Activated CD8-positive, alpha-beta memory T cell treated with anti-CD3 and anti-CD28 coated beads, Interleukin-2, amount 50 U/mL, for 1 hour (primary cell): ENCODE measurements at regions not wholly inside any gene's neighbourhood (a gene's known extent, or its start where the extent isn't known, plus 50 kb on each side); places are given as distances from the start of the nearest gene placed in this dataset.

ENCODE experiments used
- DNase-seq: peaks from one replicate; pipeline ENCODE4 v3.0.0-alpha.2; 2020; ENCODE audit errors: extremely low read depth

DNA sequence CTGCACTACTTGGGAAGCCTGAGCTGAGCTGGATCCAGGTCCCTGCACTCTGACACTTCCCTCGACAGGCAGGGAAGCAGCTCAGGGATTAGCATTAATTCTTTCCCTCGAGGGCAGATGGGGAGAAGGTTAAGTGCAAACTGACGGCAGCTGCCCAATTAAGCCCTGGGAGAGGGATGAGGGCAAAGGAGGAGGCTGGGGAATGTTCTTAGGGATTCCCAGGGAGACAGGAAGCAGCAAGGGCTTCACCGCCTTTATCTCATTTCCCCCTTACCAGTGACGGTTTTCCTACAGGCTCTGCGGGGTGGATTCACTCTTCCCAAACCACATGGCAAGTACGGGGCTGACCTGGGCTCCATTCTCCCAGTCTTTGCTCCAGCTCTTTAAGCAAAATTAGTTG is 519.0 kb upstream of the PROK2 start:
- no peak for DNase-seq

DNA sequence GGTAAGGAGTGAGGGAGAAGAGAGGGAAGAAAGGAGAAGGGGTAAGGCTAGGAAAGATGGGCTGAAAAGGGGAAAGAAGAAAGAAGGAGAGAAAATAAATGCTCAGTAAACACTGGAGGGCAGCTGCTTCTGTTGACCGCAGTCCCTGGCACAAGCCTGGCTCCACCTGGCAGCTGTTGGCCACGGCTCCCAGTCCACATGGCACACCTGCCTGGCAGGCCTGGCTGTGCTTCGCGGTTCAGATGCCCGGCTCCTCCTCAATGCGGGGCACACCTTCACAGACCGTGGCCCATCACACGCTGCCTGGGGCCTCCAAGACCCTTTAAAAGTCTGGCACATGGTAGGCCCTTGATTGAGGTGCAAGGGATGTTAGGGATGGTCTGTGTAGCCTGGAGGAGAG is 516.8 kb upstream of the PROK2 start:
- DNase-seq, result no peak

DNA sequence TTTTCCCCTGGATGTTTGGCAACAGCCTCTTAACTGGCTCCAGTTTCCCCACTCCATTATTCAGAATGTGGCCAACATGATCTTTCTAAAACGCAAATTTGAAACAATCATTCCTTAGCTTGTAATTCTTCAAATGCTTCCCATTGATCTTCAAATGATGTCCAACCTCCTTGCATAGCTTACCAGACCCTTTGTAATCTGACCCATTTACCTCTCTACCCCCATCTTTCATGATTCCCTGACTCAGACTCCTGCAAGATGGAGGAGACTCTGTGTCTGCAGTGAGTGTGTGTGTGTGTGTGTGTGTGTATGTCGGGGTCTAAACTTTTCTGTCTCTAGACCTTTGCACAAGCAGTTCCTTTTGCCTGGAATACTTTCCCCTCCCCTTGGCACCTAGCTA is 515.7 kb upstream of the PROK2 start:
- no peak for DNase-seq

DNA sequence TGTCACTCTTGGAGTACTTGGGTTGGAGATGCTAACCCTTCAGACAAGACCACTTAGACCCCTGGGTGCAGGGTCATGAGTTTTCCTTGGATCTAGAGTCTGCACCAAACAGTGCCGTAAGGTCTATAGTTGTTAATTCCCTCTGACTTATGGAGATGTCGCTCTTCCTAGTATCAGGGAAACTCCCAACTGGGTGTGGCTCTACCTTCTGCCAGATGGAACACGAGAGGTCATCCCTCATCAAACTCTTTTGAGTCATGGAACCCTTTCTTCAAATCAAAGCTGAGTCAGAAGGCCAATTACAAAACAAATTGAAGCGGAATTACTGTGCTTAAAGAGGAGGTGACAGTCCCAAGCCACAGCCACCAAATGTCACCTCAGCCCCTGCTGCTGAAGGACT is 514.9 kb upstream of the PROK2 start:
- DNase-seq, result no peak

DNA sequence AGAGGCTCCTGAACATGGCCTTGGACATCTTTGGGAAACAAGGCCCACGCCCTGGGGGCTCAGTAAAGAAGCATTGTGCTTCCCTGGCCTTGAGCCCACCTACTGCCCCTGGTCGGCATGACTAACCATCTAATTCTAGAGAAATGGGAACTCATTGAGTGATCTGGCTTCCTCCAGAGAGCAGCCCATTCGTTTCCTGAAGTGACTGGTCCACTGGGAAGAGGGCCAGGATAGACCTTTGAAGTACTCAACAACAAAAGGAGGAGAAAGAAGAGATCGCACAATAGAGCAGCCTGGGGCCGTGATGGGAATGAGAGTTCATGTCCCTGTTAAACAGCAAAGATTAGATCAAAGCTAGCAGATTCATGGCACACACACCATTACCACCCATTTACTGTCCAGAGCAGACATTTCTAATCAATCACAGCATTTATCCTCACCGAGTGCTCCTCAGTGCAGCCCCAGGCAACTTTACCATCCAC is 514.4 kb upstream of the PROK2 start:
- no peak for DNase-seq

DNA sequence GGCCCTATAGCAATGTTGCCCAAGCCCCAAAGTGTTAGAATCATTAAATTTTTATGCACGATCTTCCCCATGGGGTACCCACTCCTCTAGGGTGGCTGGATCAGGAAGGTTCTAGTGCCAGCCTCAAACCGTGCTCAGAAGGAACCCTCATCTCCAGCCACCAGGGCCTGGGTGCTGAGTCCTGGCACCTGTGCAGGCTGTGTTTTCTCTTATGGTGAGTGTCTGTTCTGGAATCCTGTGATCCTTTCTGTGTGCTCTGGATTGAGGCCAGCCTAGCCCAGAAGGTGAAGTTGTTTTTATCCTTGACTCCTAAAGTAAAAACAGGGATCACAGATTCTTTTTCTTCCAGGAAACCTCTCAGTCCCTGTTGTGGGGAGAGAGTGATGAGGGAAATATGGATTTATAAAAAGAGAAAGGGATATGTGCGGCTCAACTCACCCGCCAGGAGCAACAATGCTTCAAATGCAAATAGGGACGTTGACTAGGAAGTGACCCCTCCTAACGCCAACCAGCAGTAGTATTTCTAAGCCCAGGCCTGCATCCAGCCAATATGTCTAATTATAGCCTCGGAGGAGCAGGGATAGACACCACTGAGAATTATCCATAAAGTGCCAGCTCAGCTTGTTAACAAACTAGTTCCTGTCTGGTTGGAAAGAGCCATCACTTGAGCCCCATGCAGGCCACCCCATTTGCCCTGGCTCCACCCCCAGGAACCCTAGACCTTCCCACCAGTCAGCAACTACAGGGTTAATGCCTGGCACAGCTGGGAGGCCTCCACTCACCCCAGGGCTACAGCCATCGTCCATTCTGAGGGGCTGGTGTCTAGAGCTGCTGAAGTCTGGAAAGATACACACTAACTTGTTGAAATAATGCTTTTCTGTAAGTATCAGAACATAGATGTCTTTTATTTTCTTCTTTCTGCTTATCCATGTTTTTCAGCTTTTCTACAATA is 513.5 kb upstream of the PROK2 start:
- DNase-seq, result no peak

DNA sequence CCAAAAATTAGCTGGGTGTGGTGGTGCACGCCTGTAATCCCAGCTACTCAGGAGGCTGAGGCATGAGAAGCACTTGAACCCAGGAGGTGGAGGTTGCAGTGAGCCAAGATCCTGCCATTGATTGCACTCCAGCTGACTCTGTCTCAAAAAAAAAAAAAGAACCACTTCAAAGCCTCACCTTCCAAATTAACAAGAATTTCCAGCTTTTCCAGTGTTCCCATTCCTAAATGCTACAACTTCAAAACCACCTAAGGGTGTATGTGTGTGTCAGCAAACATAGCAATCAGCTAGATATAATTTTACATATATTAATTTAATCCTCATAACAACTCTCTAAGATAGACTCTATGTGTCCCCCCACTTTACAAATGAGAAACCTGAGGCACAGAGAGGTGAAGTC is 512.5 kb upstream of the PROK2 start:
- DNase-seq, result no peak

DNA sequence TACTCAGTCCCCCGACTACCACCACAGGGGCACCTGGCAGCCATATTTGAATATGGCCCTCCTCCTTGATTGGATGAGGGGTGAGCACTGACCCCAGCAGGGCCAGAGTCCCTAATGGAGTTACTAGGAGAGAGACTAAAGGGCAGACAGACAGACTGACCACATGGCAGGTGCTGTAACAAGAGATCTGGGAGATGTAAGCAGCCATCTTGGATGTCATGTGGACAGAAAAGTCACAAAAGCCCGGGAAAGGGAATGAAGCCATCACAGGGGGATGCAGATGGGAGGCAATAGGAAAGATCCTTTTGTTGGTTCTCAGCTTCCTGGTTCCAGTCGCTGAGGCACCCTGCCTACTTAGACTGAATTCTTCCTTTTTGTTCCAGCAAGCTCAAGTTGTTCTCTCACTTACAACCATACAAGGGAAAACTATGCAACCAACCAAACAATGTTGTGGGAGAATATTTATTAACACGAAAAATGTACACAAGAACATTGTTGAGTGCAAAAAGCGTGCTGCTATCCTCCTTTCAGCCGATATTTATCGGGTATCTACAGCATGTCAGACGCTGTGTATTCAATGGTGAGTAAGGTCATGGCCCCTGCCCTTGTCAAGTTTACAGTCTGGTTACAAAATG is 511.6 kb upstream of the PROK2 start:
- no peak for DNase-seq

DNA sequence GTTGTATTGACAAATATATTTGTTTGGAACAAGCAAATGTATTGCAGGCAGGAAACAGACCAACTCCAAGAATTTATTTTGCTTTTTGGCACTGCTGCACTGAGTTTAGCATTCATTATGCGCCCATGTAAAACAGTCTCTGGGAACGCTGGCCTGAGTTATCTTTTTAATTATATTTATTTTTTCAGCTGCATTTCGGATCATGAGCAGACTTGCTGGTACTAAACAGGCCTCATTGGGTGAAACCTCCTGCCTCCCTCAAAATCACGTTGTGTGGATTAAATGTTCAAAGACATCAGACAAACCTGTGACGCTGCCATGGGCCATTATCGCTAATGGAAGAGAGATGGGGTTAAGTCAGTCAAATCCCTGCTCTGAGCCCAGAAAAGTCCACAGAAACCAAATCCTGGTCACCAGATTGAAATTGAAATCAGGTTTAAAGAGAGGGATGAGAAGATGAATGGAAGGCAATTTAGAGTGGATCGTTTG is 511.1 kb upstream of the PROK2 start:
- DNase-seq, result no peak

DNA sequence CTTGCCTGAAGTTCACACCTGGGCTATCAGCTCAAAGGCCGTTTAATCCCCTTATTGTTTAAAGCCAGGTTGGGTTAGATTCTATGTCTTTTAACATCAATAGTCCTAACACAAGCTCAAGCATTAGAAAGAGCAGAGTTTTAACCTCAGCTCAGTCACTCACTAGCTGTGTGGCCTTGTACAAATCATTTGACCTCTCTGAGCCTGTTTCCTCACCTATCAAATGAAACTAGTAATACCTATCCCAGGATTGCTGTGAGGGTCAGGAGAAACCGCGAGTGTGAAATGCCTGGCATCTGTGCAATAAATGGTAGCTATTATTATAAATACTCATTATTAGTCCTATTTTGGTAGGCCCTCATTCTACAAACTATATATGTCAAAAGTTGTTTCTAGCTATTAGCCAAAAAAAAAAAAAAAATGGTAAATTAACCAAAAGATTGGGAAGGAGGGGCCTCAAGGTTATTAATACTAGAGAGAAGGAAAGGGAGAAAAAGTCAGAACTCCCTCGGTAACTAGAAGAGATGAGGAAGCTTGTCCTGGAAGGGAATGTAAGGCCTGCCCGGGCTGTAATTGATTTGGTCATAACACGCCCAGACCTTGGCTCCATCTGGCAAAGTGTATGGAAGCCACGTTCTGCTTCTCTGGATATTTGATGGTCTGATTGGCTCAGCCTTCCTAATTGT is 510.5 kb upstream of the PROK2 start:
- no peak for DNase-seq

DNA sequence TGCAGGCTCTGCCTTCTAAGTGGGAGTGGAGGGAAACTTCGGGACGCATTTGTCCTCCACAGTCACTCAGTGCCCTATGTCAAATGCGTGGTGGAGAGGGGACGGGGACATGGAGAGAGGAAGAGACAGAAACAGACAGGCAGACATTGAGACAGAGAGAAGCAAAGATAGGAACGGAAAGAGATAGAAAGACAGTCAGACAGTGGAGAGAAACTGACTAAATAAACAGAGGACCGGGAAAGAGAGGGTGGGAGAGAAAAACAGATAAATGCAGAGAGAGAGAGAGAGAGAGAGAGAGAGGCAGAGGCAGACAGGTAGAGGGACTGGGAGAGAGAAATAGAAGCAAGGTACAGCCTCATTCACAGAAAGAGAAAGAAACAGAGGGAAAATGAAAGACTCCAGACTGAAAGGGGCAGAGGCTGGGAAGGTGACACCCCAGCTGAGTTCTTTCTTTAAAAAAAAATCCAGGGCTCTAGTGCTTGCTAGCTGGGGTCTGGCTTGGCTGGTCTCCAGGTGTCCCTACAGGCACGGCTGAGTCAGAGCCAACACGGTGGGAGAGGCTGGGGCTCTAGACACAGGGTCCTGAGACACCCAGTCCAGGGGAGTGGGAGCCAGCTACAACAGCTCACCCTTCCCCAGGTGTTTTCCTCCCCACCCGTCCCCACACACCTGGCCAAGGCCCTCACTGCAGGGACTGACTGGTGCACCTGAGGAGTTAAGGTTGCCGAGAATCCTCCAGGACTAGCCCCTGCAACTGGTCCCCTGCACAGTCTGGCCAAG is 506.1 kb upstream of the PROK2 start:
- DNase-seq, result no peak

DNA sequence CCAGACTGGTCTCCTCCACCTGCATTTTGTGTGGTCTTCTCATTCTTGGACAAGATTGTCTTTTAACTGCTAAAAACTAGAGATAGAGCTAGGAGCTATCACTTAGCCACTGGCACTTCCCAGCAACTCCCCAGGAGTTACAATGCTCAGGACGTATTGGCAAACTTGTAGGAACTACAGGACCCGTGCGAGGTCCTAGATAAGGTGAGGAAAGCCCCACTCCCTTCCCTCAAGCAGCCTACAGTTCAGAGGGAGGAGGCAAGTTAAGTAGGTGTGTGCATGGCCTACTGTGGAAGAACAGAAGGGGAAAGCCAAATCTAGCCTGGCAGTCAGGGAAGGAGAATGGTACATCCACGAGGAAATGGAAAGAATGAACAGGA is 504.7 kb upstream of the PROK2 start:
- no peak for DNase-seq

DNA sequence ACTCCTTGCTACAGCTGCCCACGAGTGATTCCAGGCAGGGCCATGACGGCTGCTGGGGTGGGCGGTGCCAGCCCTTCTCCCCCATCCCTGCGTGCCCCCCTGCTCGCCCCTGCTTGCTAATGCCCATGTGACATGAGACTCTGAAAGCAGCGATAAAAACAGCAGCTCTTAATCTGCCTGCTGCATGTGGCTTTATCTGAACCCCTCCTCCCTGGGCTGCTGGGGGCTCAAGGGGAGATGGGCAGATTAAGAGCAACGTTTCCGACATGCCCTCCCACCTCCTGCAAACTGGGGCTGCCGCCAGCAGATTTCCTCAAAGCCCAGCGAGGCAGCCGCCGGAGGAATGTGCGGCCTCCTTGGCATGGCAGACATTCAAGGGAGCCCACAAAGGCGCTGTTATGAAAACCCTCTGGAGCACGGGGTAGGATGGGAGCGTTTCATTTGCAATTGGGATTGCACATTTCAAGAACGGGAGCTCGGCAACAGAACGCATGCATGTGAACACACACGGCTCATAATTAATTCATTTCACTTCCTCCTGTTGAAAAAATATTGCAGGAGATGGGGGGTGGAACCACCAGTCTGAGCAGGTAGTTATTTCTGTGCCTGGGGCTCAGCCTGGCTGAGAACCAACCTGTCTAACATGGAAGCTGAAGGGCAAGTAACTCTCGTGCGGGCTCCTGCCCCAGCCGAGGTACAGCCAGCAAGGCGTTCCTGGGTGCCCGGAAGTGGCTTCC is 504.2 kb upstream of the PROK2 start:
- DNase-seq, result no peak

DNA sequence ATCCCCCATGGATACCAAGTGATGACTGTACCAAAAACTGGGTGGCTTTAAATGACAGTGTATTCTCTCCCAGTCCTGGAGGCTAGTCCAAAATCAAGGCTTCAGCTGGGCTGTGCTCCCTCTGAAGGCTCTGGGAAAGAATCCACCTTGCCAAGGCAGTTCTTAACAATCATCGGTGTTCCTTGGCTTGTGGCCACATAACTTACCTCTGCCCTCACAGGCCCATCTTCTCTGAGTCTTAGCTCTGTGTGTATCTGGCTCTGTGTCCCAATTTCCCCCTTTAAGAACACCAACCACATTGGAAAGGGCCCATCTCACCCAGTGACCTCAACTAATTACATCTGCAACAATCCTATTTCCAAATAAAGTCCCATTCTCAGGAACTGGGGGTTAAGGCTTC is 503.0 kb upstream of the PROK2 start:
- no peak for DNase-seq

DNA sequence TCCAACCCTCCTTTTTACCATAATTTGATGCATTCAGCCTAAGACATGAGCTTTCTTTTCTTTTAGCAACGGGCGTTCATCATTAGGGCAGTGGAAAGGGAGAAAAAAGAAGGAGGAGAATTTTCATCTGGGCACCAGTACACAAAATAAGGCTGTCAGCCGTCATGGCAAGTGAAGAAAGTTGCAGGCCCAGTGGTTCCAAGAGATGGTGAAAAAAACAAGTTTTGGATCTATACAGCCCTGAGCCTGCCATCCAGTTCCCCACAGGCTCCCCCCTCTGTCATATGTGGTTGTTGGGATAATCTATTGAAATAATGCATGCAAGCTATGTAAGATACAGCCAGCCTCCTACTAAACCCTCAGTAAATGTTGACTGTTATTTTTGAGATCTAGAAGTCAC is 500.6 kb upstream of the PROK2 start:
- no peak for DNase-seq

DNA sequence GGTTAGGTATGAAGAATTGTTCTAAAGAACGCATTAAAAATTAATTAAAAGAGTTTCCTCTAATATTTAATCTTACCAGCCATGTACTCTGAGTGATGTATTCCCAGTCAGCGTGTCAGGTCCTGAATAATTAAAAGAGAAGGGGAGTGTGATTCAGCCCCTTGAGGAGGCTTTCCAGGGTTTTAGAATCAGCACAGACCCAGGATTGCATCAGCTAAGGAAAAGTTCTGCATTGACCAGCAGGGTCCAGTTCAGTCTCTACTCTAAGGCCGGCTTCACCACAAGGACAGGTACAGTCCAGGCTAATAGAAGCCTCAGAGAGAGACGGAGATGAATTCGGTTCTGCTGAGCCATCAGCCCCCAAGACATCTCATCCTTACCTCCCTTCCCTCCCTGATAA is 499.5 kb upstream of the PROK2 start:
- DNase-seq, result no peak

DNA sequence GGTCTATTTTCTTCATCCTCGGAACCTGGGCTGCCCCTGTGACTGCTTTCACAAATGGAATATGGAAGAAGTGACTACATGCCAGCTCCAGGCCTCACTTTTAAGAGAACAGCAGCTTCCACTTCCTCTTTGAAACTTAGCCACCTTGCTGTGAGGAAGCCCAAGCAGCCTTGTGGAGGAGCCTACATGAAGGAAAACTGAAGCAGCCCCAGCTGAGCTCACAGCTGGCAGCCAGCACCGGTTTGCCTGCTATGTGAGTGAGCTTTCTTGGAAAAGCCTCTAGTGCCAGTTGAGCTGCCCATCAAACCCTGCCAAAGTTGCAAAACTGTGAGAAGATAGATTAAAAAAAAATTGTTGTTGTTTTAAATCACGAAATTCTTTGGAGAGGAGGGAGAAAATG is 498.0 kb upstream of the PROK2 start:
- DNase-seq, result no peak

DNA sequence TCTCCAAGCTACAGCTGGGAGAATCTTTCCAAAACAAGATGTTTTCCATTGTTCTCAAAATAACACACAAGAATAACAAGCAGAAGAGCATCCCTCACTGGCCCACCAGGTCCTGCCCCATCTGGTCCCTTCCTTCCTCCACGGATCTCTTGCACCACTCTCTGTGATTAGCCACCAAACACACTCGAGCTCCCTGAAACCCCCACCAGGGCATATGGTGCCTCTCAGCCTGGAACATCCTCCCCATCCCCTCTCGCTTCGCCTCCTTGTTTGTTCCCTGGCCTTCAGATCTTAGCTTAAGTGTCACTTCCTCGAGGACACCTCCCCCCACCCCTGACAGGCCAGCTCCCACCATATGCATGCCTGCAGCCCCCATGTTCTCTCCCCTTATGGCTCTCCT is 496.6 kb upstream of the PROK2 start:
- no peak for DNase-seq

DNA sequence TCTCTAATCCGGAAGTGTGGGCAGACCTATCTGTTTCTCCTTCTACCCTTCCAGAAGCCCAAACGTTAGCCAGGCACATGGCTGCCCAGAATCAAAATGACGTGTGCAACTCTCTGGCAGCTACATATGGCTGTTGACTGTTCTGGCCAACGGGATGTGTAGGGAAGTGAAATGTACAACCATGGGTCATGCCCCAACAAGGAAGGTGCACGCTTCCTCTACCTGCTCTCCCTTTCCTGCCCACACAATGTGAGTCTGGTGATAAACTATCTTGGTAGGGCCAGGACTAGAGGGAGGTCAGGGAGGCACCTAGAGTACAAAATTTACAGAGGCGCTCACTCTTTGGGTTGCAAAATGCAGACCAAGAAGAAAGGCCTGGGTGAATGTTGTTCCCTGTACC is 495.9 kb upstream of the PROK2 start:
- no peak for DNase-seq

DNA sequence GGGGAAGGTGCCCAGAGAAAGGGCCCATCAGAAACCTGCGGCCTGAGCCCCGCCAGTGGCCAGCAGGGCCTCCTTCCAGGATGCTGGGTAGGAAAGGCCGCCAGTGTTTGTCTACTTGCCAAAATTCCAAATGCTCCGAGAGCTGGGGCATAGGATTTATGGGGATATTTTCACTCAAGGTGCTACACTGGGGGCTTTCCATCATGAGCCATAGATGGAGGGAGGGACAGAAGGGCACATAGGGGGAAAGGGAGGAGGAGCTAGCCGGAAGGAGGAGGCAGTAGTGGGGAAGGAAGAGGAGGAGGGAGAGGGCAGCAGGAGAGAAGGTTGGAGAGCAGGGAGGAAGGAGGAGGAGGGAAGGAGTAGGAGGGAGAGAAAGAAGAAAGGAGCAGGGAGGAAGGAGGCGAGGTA is 494.7 kb upstream of the PROK2 start:
- DNase-seq, result no peak

DNA sequence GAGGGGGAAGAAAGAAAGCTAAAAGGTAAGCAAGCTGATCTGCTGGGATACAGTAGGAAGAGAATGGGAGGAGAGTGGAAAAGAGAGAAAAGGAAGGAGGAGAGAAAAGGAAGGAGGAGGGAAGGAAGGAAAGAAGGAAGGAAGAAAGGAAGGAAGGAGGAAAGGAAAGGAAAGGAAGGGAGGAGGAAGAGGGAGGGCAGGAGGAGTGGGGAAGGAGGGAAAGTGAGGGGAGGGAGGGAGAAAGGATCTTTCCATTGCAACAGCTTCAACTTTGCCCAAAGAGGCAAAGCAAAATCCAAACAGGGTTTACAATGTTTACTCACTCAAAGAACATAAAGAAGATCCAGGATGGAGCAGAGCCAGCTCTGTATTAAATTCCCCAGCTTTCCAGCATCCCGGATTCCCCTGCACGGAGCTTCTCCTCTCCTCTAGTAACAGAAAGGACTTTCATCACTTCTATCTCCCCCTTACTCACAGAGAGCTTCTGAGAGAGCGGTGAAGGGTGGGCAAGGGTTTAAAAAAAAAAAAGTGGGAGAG is 494.2 kb upstream of the PROK2 start:
- no peak for DNase-seq
